Ecto neural progenitor cell (in vitro differentiated cells): ENCODE measurements at regions not wholly inside any gene's neighbourhood (a gene's known extent, or its start where the extent isn't known, plus 50 kb on each side); places are given as distances from the start of the nearest gene placed in this dataset.

Experiments used
- DNase-seq: peaks from one replicate; pipeline ENCODE4 v3.0.0-alpha.2; 2018; ENCODE audit warnings: low spot score

DNA sequence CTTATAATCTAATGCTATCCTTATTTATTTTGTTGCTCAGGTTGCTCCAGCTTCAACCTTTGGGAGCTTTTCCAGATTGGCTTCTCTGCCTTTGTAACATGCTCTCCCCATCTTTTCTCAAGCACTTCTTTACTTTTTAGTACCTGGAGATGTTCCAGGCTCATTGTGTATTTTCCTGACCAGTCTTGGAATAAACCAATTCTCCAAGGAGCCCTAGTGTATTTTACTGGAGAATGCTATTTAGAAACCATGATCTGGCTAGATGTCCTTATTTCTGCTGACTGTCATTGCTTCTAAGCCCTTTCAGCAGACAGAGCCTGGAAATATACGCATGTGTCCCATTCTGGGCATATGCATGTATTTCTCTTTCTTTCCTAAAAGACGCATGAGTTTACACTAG is 95.7 kb downstream of the EMX2 start:
- DNase-seq, result no peak

DNA sequence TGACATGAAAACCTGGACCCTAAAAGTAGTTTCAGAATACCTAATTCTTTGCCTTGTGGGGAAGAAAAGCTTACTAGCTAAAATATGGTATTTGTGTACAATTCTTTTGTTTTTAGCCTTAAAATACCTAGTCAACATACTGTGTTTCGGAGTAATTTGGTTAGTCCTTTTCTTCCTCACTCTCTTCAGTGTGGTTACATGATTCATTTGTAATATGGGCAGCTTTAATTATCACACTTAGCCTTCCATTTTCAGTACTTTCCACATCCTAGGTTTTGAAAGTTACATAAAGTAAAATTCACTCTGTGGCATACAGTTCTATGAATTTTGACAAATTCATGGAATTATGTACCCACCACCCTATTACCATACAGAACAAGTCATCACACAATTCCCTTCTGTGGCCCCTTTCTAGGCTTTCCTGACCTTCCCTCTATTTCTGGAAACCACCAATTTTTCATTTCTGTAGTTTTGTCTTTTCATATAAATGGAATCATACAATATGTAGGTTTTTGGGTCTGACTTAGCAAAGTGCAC is 96.2 kb downstream of the EMX2 start:
- DNase-seq, result no peak

DNA sequence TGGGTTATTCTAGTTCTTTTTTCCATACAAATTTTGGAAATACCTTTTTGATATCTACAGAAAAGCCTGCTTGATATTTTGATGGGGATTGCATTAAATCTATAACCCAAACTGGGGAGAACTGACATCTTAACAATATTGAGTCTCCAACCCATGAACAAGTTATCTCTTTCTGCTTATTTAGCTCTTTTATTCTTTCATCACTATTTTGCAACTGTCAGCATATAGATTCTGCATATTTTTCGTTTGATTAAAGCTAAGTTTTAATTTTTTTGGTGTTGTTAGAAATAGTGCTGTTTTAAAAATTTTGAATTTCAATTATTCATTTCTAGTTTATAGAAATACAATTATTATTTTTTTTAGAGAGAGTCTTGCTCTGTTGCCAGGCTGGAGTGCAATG is 97.9 kb downstream of the EMX2 start:
- no peak for DNase-seq

DNA sequence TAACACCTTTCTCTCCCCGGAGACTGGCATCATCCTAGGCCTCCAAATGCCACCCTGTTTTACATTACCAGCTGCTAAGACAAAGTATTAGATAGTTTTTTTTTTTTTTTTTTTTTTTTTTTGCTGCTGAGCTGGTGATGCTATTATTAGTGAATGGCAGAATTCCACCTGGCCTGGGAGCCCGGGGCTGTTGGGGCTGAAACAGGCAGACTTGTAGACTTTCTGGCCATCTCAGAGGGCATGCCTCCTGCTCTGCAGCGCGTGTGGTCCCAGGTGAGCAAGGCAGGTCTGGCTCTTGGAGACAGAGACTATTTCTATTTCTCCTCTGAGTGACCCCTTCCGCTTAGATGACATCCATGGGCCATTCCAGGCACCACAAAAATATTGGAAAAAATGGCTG is 104.2 kb downstream of the EMX2 start:
- no peak for DNase-seq

DNA sequence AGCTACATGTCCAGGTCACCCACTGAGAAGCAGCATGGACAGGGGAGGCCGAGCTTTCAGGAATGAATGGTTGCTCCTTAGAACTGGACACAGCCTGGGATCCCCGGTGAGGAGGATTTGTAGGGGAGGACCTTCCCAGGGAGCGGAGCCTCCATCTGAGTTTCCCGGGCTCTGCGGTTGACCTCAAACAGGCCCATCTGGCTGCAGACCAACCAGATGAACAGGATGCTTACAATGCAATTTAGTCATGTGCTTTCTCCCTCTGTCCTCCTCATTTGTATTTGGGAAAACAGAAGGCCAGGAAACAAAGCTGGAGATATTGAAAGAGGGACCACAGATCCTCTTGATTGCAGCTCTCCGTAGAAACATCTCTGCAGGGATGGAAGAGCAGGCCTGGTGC is 104.8 kb downstream of the EMX2 start:
- DNase-seq, result no peak

DNA sequence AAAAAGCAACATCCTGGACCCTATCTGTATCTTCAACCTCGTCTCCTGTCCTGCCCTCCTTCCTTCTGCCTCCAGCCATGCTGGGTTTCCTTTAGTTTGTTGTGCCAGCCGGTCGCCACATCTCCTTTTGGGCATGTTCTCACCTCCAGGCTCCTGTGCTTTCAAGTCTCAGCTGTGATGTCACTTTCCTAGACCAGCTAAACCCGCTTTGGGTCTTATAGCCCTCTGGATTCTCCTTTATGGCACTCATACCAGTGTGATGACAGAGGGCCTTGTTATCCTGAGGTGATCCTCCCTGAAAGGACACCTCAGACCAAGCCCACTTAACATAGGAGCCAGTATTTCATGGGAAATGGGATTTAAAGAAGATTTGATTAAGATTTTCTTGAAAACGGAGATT is 108.6 kb downstream of the EMX2 start:
- no peak for DNase-seq

DNA sequence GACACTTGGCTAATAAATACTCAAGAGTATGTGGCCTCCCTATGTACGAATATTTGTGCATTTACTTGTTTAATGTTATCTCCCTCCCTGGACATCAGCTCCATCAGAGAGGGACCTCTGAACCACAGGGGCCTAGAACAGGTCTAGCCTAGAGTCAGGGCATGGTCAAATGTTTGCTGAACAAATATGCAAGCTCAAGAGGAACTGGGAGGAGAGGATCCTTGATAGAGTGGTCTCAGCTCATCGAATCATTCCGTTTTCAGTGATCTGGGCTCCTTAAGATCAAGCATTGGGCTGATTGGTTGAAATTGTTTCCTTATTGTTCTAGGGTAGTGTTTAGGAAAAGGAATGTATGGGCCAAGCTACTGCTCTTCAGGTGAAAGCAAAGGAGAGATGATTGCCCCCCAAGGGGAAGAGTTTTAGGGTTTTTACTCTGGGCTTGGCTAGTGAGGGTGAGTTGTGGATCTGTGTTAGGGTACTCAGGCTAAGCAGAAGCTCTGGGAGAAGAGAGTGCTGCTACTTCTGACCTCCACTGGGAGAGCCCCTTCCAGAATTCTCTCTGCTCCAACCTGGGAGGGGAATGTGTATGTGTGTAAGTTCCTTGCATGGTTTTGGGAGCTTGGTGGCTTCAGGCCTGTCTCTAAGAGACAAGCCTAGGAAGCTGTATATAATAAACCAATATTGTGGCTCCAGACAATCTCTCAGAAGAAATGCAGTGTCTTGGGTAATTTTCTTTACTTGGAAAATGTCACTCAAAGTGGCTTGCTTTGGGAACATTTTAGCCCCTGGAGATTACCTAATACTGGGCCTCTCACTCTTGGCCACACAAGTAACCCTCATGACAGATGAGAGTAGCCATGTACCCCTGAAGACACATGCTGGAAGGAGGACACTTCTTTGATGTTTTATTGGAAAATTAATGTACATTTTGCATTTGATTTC is 110.0 kb downstream of the EMX2 start:
- DNase-seq, result no peak

DNA sequence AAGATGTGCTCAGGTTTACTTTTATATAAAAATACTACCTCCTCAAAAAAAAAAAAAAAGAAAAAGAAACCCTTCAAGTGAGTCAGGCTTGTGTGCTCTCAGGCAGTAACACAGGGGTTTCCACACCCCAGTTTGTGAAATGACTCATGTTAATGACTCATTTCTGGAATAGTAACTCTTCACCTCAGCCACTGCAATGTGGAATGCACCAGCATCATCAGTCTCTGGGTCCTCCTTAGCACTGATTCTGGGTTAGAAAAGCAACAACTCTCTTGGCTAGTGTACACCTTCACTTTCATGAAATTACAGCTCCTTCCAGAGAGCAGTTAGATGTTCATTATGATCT is 110.6 kb downstream of the EMX2 start:
- DNase-seq, result no peak

DNA sequence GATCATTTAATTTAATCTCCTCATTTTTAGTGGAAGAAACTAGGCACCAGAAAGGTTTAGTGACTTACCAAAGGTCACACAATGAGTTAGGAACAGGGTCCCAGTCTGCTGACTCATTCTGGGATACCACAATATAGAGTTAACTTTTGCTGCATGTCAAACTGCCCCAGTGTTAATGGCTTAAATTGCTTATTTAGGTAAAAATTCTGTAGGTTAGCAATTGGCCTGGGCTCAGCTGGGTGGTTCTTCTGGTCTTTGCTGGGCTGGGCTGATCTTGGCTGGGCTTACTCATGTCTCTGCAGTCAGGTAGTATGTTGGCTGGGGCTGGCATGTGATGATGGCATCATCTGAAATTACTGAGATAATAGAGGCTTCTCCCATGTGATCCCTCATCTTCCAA is 111.6 kb downstream of the EMX2 start:
- DNase-seq, result no peak

DNA sequence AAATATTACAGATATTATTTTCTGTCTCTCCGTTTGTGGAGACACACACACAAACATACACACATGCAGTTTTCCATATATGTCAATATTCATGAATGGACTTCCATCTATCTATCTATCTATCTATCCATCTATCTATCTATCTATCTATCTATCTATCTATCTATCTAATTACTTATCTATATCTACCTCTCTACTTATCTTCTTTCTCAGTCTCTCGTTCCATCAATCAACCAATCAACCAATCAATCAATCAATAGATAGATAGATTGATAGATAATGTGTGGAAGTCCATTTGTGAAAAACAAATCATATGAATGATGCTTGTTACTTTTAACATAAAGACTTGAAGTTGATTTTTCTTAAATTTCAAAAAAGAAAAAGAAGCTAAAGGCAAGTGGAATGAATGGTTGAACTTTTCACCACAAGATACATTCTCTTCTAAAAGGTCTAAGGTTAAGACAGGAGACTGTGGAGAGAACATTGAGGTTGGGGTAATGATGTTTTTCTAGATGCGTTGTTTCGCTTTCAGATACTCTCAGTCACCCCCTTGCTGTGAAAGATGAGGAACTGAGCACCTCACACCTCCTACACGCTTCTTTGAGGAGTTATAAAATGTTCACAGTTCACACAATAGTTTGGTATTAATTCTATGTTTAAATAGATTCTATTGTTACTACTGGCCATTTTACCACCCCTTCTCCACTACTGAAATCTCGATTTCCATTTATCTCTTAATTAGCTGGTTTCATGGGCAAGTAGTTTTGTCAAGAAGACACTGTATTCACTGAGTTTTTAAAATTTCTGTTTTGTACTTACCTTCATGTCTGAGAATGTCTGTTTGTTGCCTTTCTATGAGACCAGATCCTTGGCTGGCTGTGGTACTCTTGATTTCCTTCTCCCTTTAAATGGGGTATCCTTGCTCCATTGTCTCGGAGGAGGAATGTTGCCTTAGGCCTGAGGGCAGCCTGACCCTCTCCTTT is 114.1 kb downstream of the EMX2 start:
- DNase-seq, result no peak

DNA sequence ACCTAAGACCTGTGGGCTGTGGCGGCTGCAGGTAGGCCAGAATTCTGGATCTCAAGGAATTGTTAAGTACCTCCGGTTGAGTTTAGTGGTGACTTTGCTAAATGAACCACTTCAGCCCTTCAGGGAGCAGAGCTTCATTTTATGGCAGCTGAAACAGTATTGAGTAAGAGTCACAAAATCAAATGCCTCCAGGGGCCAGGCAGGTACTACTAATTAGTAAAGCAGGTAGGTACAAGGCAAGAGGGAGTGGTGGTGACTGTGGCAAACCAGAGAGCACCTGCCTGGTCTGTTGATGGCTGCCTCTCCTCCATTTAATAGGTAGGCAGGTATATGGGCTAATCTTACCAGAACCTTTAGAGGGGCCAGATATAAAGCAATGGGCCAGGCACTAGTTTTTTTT is 118.8 kb downstream of the EMX2 start:
- DNase-seq, result no peak

DNA sequence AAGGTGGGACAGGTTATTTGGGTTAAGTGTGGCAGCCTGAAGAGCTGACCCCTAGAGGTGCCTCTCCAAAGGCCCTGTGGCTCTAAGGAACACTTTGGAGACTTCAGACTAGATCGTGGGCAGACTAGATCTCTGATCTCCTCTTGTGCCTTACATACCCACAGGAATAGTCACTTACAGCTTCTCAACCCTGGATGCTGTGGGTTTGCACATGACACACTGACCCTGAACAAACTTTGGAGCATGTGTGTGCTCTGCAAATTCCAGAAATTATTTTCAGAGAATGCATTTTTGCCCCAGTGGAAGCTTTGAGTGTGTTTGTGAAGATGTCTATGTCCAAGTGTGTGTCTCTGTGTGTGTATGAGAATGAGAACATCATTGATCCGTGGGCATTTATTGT is 119.6 kb downstream of the EMX2 start:
- DNase-seq, result no peak

DNA sequence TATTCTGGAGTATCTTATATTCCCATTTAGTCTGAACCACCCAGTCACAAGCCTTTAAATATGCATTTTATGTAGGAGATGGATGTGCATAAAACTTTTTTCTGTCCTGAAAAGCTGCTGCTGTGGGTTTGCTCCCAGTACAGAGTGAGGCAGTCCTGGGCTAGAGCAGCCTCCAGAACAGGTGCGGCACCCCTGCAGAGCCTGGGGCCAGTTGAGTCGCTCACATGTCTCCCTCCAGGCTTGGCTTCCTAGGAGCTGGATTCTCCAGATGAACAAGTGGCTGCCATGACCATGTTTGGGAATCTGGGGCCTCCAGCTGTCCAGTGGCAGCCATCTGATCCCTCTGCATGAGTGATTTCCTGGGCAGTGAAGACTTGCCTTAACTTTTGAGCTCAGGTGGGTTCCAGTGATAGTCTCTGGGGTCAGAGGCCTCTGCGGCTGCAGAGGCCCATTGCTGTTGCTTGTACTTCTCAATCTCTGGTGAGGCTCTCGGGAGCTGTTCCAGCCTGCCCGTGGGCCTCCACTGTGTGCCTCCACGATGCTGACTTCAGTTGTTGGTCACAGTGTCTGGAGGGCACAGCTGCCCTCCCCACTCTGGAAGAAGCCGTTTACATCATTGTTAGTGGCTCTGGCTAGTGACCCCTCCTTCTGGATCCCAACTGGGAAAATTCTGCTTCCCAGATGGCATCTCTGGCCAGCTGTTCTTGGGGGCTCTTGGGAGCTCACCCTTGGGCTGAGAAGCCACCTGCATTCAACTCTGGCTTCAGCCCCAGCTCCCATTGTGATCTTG is 120.4 kb downstream of the EMX2 start:
- DNase-seq, result no peak

DNA sequence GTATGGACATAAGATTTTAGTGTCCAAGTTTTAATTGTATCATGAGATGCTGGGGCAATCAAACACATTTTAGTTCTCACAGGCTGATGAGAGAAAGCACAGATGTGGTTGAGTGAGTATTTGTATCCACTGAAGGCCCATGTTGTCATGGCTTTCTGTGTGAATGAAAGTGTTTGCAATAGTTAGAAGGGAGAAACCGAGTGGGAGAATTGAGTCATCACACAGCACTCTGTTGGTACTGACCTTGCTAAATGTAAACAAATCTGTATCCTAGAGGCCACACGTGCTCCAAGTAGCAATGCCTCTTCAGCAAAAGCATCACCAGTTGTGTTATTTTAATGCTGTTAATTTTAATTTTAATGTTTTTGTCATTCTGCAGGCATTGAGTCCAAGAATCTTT is 121.2 kb downstream of the EMX2 start:
- no peak for DNase-seq

DNA sequence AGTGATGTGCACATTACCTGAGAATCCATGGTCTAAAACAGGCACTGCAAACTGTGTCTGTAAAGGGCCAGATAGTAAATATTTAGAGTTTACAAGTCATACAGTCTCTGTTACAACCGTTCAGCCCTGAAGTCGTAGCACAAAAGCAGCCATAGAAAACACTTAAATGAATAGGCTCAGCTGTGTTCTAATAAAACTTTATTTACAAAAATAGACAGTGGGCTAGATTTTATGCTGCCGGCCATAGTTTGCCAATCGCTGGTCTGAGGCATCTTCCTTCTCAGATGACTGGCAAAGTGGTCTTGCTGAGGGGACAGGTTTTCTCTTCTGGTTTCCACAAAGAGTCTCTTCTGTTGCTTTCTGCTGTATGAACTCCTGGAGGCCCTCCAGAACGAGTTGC is 121.7 kb downstream of the EMX2 start:
- DNase-seq, result no peak

DNA sequence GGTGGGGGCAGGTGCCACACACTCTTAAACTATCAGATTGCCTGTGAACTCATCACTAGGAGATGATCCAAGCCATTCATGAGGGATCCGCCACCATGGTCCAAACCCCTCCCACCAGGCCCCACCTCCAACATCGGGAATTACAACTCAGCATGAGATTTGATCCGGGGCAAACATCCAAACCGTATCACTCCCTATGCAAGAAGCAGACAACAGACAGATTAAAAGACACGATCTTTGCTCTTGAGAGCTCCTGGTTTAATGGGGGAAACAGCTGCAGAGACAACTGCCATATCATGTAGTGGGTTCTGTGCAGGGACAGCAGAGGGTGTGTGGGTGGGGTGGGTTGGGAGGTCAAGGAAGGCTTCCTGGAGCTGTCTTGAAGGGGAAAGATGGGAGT is 123.6 kb downstream of the EMX2 start:
- no peak for DNase-seq

DNA sequence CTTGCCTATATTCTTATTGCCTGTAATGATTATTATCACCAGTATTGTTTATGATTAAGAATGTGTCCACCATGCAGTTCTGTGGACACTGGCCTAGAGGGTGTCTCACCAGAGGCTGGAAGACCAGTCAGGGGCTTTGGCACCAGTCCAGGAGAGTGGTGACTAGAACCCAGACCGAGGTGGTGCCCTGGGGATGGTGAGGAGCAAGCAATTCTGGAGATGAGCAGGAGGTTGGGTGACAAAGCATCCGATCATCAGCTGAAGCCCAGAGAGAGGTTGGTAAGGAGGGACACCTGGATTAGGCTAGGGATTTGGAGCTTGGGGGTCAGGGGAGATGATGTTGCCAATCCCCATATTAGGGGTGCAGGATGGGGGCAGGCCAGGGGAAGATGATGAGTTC is 124.4 kb downstream of the EMX2 start:
- no peak for DNase-seq

DNA sequence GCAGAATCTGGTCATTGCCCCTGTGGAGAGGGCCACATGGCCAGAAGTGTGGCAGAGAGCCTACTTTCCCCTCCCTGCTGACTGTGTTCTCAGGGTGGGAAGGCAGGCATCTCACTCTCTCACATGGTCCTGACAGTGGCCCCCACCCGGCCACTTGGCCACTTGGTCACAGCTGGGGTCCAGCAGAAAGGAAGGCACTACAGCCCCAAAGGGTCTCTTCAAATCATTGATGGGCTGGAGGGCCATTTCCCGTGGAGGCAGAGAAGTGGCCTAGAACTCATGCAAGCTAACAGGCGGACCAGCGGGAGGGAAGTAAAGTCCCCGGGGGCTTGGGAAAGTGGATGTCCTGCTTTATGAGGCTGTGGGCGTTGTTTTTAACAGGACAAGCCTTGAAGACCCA is 125.3 kb downstream of the EMX2 start:
- DNase-seq, result no peak

DNA sequence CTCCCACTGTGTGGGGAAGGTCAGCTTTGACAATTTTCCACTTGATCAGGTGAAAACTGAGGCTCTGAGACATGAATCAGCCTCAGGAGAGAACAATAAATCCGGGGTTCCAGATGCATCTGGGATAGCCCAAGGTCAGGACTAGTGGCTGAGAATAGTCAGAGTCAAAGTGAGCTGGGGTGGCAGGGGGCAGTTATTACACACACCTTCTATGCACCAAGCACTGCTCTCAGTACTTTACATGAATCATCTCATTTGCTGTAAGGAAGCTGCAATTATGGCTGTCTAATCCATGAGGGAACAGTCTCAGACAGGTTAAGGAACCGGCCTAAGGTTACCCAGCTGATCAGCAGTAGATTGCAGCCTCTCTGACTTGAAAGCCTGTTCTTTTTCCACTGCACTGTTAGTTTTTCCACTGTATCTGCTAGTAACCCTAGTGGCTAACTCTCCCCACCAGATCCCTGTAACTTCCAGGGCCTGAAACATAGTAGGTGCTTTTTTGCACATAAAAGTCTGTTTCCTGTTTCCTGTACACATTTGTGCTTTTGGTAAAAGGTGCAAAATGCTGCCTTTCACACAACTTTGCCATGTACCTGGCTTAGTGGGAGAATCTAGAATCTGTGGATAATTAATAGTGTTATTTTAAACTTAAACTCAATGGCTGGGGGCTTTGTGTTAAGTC is 125.9 kb downstream of the EMX2 start:
- DNase-seq, result no peak

DNA sequence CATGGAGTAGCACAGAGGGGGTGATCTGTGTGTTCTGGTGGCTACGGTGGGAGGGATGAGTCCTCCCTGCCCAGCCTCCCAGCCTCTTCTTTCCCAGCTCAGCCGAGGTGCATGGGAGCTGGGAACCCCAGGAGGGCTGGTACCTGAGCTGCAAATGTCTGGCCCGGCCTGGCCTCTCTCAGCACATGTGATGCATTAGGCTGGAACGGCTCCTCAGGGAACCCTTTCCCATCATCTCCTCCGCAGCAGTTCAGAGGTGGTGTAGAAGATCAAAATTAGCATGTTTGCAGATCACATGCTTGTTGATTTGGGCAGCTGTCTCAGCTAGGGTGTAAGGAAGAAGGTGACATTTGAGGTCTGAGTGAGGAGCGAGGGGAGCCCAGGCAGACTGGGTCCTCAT is 126.6 kb downstream of the EMX2 start:
- no peak for DNase-seq

DNA sequence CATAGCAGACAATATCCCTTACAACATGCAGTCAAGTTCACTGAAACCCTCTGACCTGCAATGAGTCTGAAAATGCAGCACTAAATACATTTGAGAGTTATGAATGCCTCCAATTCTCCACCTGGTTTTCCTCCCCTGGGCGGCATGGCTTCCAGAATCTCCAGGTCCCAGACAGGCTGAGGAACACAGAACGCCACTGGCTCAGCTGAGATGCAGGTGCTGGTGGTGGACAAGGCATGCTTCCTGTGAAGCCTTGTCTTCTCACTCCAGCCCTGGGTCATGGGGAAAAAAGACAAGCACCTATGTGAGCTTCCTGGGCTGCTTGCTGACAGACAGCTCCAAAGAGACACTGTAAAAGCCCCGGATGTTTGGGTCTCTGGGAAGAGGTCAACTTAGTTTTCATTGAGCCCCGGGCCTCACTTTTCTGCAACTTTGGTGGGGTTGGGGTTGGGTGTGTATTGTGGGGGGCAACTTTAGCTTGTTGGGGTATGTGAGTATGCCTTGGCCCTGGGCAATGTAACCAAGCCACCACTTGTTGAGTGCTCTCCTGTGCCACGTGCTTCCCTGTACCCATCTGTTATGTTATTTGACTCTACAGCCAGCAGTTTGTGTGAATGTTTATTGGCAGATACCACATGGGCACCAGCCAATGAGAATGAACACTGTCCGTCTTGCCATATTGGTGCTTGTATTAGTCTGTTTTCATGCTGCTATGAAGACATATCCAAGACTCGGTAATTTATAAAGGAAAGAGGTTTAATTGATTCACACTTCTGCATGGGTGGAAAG is 127.8 kb downstream of the EMX2 start:
- DNase-seq, result no peak
